ENCODE measurements at regions not wholly inside any gene's neighbourhood (a gene's known extent, or its start where the extent isn't known, plus 50 kb on each side); places are given as distances from the start of the nearest gene placed in this dataset.

DNA sequence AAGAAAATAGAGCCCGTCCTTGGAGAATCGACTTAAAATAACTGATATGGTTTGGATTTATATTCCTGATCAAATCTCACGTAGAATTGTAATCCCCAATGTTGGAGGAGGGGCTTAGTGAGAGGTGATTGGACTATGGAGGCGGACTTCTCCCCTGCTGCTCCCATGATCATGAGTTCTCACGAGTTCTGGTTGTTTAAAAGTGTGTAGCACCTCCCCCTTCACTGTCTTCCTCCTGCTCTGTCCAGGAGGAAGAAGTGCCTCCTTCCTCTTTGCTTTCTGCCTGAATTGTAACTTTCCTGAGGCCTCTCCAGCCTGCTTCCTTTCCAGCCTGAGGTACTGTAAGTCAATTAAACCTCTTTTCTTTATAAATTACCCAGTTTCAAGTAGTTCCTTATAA, 529.2 kb downstream of the HAO1 start:
- TF ChIP-seq, protein P1, sequence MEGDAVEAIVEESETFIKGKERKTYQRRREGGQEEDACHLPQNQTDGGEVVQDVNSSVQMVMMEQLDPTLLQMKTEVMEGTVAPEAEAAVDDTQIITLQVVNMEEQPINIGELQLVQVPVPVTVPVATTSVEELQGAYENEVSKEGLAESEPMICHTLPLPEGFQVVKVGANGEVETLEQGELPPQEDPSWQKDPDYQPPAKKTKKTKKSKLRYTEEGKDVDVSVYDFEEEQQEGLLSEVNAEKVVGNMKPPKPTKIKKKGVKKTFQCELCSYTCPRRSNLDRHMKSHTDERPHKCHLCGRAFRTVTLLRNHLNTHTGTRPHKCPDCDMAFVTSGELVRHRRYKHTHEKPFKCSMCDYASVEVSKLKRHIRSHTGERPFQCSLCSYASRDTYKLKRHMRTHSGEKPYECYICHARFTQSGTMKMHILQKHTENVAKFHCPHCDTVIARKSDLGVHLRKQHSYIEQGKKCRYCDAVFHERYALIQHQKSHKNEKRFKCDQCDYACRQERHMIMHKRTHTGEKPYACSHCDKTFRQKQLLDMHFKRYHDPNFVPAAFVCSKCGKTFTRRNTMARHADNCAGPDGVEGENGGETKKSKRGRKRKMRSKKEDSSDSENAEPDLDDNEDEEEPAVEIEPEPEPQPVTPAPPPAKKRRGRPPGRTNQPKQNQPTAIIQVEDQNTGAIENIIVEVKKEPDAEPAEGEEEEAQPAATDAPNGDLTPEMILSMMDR (IDR thresholded peaks at IDR 0.05; ENCODE audit: low read depth, low read length, missing input control): no peak
- TF ChIP-seq RAD21 (IDR thresholded peaks at IDR 0.05): no peak
- TF ChIP-seq, protein P2, sequence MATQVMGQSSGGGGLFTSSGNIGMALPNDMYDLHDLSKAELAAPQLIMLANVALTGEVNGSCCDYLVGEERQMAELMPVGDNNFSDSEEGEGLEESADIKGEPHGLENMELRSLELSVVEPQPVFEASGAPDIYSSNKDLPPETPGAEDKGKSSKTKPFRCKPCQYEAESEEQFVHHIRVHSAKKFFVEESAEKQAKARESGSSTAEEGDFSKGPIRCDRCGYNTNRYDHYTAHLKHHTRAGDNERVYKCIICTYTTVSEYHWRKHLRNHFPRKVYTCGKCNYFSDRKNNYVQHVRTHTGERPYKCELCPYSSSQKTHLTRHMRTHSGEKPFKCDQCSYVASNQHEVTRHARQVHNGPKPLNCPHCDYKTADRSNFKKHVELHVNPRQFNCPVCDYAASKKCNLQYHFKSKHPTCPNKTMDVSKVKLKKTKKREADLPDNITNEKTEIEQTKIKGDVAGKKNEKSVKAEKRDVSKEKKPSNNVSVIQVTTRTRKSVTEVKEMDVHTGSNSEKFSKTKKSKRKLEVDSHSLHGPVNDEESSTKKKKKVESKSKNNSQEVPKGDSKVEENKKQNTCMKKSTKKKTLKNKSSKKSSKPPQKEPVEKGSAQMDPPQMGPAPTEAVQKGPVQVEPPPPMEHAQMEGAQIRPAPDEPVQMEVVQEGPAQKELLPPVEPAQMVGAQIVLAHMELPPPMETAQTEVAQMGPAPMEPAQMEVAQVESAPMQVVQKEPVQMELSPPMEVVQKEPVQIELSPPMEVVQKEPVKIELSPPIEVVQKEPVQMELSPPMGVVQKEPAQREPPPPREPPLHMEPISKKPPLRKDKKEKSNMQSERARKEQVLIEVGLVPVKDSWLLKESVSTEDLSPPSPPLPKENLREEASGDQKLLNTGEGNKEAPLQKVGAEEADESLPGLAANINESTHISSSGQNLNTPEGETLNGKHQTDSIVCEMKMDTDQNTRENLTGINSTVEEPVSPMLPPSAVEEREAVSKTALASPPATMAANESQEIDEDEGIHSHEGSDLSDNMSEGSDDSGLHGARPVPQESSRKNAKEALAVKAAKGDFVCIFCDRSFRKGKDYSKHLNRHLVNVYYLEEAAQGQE (IDR thresholded peaks at IDR 0.05): no peak
- TF ChIP-seq EGR1 (IDR thresholded peaks at IDR 0.05; ENCODE audit: low read depth in 2 of 2): no peak
- no peak for TF ChIP-seq YY1 (IDR thresholded peaks at IDR 0.05)
- TF ChIP-seq TAF1 (conservative IDR thresholded peaks at IDR 0.05): no peak

Data from liver (tissue), 3 donors.